Upper lobe of left lung (tissue), 6 donors: ENCODE measurements at regions not wholly inside any gene's neighbourhood (a gene's known extent, or its start where the extent isn't known, plus 50 kb on each side); places are given as distances from the start of the nearest gene placed in this dataset.
"Not testable (repeated sequence)": the region's sequence is repeated elsewhere in the genome, so short reads cannot be mapped to it uniquely, and the experiment has no call there.

ENCODE experiments used
- ATAC-seq, 2 donors: fragments of 200-7000 bp; cut with Tn5 transposase; one replicate each; pipeline ENCODE4 v1.9.1; 2022; ENCODE audit warnings: mild to moderate bottlenecking in 2 of 2, moderate library complexity in 2 of 2; ENCODE audit not compliant: low FRiP score in 2 of 2
- DNase-seq, 2 donors: peaks; one replicate each; pipeline ENCODE4 v3.0.0-alpha.2; 2019 to 2020
- H3K27ac ChIP-seq, 4 donors: fragments of 200-600 bp; sonication (generic); one replicate each; pipeline ENCODE4 v1.5.1; 2016 to 2019
- H3K27me3 ChIP-seq, 4 donors: fragments of 200-600 bp; sonication (generic); one replicate each; pipeline ENCODE4 v1.5.1; 2017 to 2019
- H3K36me3 ChIP-seq, 4 donors: fragments of 200-600 bp; sonication (generic); one replicate each; pipeline ENCODE4 v1.5.1; 2016 to 2019
- H3K4me1 ChIP-seq, 4 donors: fragments of 200-600 bp; sonication (generic); one replicate each; pipeline ENCODE4 v1.5.1; 2018 to 2019
- H3K4me3 ChIP-seq, 4 donors: fragments of 200-600 bp; sonication (generic); one replicate each; pipeline ENCODE4 v1.5.1; 2017 to 2019; ENCODE audit warnings: mild to moderate bottlenecking in 2 of 4, moderate library complexity in 1 of 4
- H3K9me3 ChIP-seq, 4 donors: fragments of 200-600 bp; sonication (generic); one replicate each; pipeline ENCODE4 v1.5.1; 2018 to 2019
- CTCF ChIP-seq, 6 experiments: fragments of 450-650 bp in 4 of 6; fragments of 200-600 bp in 2 of 6; sonication (generic) in 2 of 6; IDR thresholded peaks; one replicate each; pipeline ENCODE4 v1.5.1; 2016 to 2019; ENCODE audit warnings: antibody characterized with exemption in 6 of 6
- EP300 ChIP-seq, 4 donors: sonication (generic); formaldehyde crosslinking; IDR thresholded peaks; one replicate each; pipeline ENCODE4 v1.5.1; 2017; ENCODE audit warnings: antibody characterized with exemption in 4 of 4, control low read depth in 2 of 4
- POLR2A ChIP-seq, 4 donors: fragments of 450-650 bp; IDR thresholded peaks; one replicate each; pipeline ENCODE4 v1.5.1; 2016 to 2017; ENCODE audit warnings: antibody characterized with exemption in 4 of 4, mild to moderate bottlenecking in 2 of 4
- POLR2AphosphoS5 ChIP-seq, 2 donors: sonication (generic); formaldehyde crosslinking; IDR thresholded peaks; one replicate each; pipeline ENCODE4 v1.5.1; 2017; ENCODE audit warnings: antibody characterized with exemption in 2 of 2
- WGBS, 2 donors: methylation state at CpG; one replicate each; pipeline ENCODE4 v1.1.5; 2017 to 2018; 5-methylcytosine and 5-hydroxymethylcytosine counted together
- donor health status: DM: no; HTN: no; CAD: no; lungs with moderate emphysema.
- donor health status: DM: no; HTN: yes; CAD: no; lungs with severe emphysema.

GRCh38 chr1:181239086-181239485, 150.6 kb downstream of the IER5 start:
- ATAC-seq (no peak), DNase-seq (no peak)
- no peak for TF ChIP-seq POLR2AphosphoS5 (IDR thresholded peaks at IDR 0.05)
- TF ChIP-seq POLR2A (IDR thresholded peaks at IDR 0.05), result no peak
- no peak for TF ChIP-seq CTCF (IDR thresholded peaks at IDR 0.05)
- no peak for TF ChIP-seq EP300 (IDR thresholded peaks at IDR 0.05)
- WGBS, 2 donors, result 81 to 84% methylated on average over 2 of the region's 2 CpGs
- H3K36me3 ChIP-seq, result no peaks in the 10 kb centered on the region
- H3K27me3 ChIP-seq, result no peaks in the 10 kb centered on the region
- no peak overlapping the region for H3K27ac ChIP-seq
- H3K9me3 ChIP-seq, result no peaks in the 10 kb centered on the region
- H3K4me1 ChIP-seq, result no peaks in the 10 kb centered on the region
- H3K4me3 ChIP-seq, result no peak overlapping the region

- WGBS, 2 donors, result 94% methylated on average over 8 of the region's 8 CpGs
- not testable (repeated sequence) for H3K36me3 ChIP-seq
Observed at GRCh38 chr1:181246320-181246719, 157.8 kb downstream of the IER5 start.

GRCh38 chr1:181248361-181248760, 159.9 kb downstream of the IER5 start:
- not testable (repeated sequence) for H3K9me3 ChIP-seq, ATAC-seq, DNase-seq, H3K4me1 ChIP-seq, H3K27me3 ChIP-seq, H3K4me3 ChIP-seq, H3K36me3 ChIP-seq, H3K27ac ChIP-seq
- 89% methylated on average over 2 of the region's 2 CpGs for WGBS, 2 donors

More at GRCh38 chr1:181246320-181246719, 157.8 kb downstream of the IER5 start:
- ATAC-seq, DNase-seq, H3K27me3 ChIP-seq, H3K27ac ChIP-seq, H3K4me1 ChIP-seq, H3K9me3 ChIP-seq, H3K4me3 ChIP-seq: not testable (repeated sequence)

GRCh38 chr1:181249186-181249585, 160.7 kb downstream of the IER5 start:
- H3K4me1 ChIP-seq, result no peaks in the 10 kb centered on the region
- no peak for DNase-seq
- no peaks in the 10 kb centered on the region for H3K27me3 ChIP-seq
- 90 to 97% methylated on average over 3 of the region's 3 CpGs for WGBS, 2 donors
- H3K36me3 ChIP-seq, result no peaks in the 10 kb centered on the region
- no peak overlapping the region for H3K27ac ChIP-seq
- H3K9me3 ChIP-seq, result peaks cover 0 to 10% (median 2%) of the 10 kb centered on the region in 4 donors
- no peak for ATAC-seq
- TF ChIP-seq CTCF (IDR thresholded peaks at IDR 0.05) (no peak), POLR2AphosphoS5 (IDR thresholded peaks at IDR 0.05) (no peak), POLR2A (IDR thresholded peaks at IDR 0.05) (no peak), EP300 (IDR thresholded peaks at IDR 0.05) (no peak)
- no peak overlapping the region for H3K4me3 ChIP-seq

- no peak overlapping the region for H3K4me3 ChIP-seq
- no peak for ATAC-seq
- no peaks in the 10 kb centered on the region for H3K27me3 ChIP-seq
- no peak overlapping the region for H3K27ac ChIP-seq
- no peaks in the 10 kb centered on the region for H3K4me1 ChIP-seq
- WGBS, 2 donors, result 87 to 96% methylated on average over 2 of the region's 2 CpGs
- H3K9me3 ChIP-seq, result peaks cover 0 to 10% (median 2%) of the 10 kb centered on the region in 4 donors
- TF ChIP-seq EP300 (IDR thresholded peaks at IDR 0.05) (no peak), POLR2AphosphoS5 (IDR thresholded peaks at IDR 0.05) (no peak), POLR2A (IDR thresholded peaks at IDR 0.05) (no peak), CTCF (IDR thresholded peaks at IDR 0.05) (no peak)
- DNase-seq, result no peak
- no peaks in the 10 kb centered on the region for H3K36me3 ChIP-seq
Observed at GRCh38 chr1:181250038-181250437, 161.5 kb downstream of the IER5 start.

GRCh38 chr1:181251001-181251712, 162.7 kb downstream of the IER5 start:
- H3K9me3 ChIP-seq, result peaks cover 0 to 7% (median 2%) of the 10 kb centered on the region in 4 donors
- H3K4me1 ChIP-seq, result no peaks in the 10 kb centered on the region
- no peak for ATAC-seq
- H3K36me3 ChIP-seq, result no peaks in the 10 kb centered on the region
- 56 to 69% methylated on average over 5 of the region's 5 CpGs for WGBS, 2 donors
- H3K4me3 ChIP-seq, result no peak overlapping the region
- TF ChIP-seq POLR2A (IDR thresholded peaks at IDR 0.05), result no peak
- no peak for TF ChIP-seq POLR2AphosphoS5 (IDR thresholded peaks at IDR 0.05)
- no peak overlapping the region for H3K27ac ChIP-seq
- no peak for DNase-seq
- H3K27me3 ChIP-seq, result no peaks in the 10 kb centered on the region
